Endodermal cell (in vitro differentiated cells): ENCODE measurements at regions not wholly inside any gene's neighbourhood (a gene's known extent, or its start where the extent isn't known, plus 50 kb on each side); places are given as distances from the start of the nearest gene placed in this dataset.

Experiments
- DNase-seq: peaks from one replicate; pipeline ENCODE4 v3.0.0-alpha.2; 2017
- H3K27ac ChIP-seq: 2 replicates; pipeline ENCODE4 v1.5.1; 2013; ENCODE audit warnings: mild to moderate bottlenecking, low read depth, low read length, moderate library complexity
- H3K27me3 ChIP-seq: 2 replicates; pipeline ENCODE4 v1.6.1; 2013; ENCODE audit warnings: mild to moderate bottlenecking, low read length, moderate library complexity; ENCODE audit not compliant: insufficient read depth, control insufficient read depth, poor library complexity, severe bottlenecking
- H3K36me3 ChIP-seq: 2 replicates; pipeline ENCODE4 v1.7.0; 2013; ENCODE audit warnings: mild to moderate bottlenecking, low read length, moderate library complexity; ENCODE audit not compliant: control insufficient read depth, insufficient read depth
- H3K4me1 ChIP-seq: one replicate; pipeline ENCODE4 v1.7.0; 2013; ENCODE audit warnings: low read length; ENCODE audit not compliant: control insufficient read depth, insufficient read depth
- H3K4me3 ChIP-seq: 2 replicates; pipeline ENCODE4 v1.5.1; 2013; ENCODE audit warnings: mild to moderate bottlenecking, low read length, moderate library complexity
- H3K9ac ChIP-seq: 2 replicates; pipeline ENCODE4 v1.6.1; 2013; ENCODE audit warnings: mild to moderate bottlenecking, low read length, moderate library complexity; ENCODE audit not compliant: poor library complexity, severe bottlenecking; ENCODE audit errors: extremely low read depth
- H3K9me3 ChIP-seq: 2 replicates; pipeline ENCODE4 v1.6.1; 2013; ENCODE audit warnings: mild to moderate bottlenecking, low read length, moderate library complexity; ENCODE audit not compliant: control insufficient read depth
- H3K27ac Mint-ChIP-seq: 2 replicates; pipeline ENCODE4 v1.8.0; 2020; ENCODE audit warnings: mixed read lengths
- H3K27me3 Mint-ChIP-seq: 2 replicates; pipeline ENCODE4 v1.8.0; 2021; ENCODE audit warnings: mild to moderate bottlenecking, mixed read lengths; ENCODE audit not compliant: insufficient read depth
- H3K36me3 Mint-ChIP-seq: 2 replicates; pipeline ENCODE4 v1.8.0; 2020; ENCODE audit warnings: low read depth, mixed read lengths
- H3K4me1 Mint-ChIP-seq: 2 replicates; pipeline ENCODE4 v1.8.0; 2020; ENCODE audit warnings: mixed read lengths
- H3K4me3 Mint-ChIP-seq: 2 replicates; pipeline ENCODE4 v1.8.0; 2020; ENCODE audit warnings: mild to moderate bottlenecking, moderate library complexity, mixed read lengths
- H3K9me3 Mint-ChIP-seq: 2 replicates; pipeline ENCODE4 v1.8.0; 2020; ENCODE audit warnings: mild to moderate bottlenecking, mixed read lengths
- WGBS, 2 experiments: methylation state at CpG; one replicate each; pipeline versions ENCODE4 v1.1.5 to v1.1.7; 2013; ENCODE audit warnings: missing lambda C conversion rate in 2 of 2, mixed read lengths in 1 of 2; ENCODE audit not compliant: insufficient coverage in 1 of 2, insufficient read length in 1 of 2; 5-methylcytosine and 5-hydroxymethylcytosine counted together
- TF ChIP-seq, protein P1 (sequence below): fragments of 200-600 bp; sonication (generic); conservative IDR thresholded peaks from 2 replicates; pipeline ENCODE4 v1.5.0; 2021; ENCODE audit warnings: antibody characterized with exemption, mild to moderate bottlenecking

DNA sequence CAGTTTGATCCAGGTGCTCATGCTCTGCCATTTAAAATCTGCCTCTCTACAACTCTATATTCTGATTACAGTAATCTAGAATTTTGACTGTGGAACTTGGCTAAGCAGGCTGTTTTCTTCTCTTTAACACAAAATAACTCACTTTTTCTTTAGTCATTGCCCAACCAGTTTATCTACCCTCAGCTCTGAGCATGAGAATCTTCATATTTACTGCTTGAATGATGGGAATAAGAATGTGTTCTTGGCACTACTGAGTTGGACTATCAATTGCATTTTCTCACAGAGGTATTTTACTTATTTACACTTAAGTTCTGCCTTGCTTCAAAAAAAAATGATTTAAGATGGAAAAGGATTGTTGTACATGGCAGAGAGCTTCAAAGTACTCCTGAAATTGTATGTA, 301.1 kb downstream of the CCDC85A start:
- H3K27ac ChIP-seq, result no peak overlapping the region
- no peaks in the 10 kb centered on the region for H3K36me3 Mint-ChIP-seq
- no peak overlapping the region for H3K4me3 ChIP-seq
- no peak overlapping the region for H3K9ac ChIP-seq
- no peaks in the 10 kb centered on the region for H3K9me3 ChIP-seq
- H3K27ac Mint-ChIP-seq, result no peak overlapping the region
- H3K4me3 Mint-ChIP-seq, result no peak overlapping the region
- no peaks in the 10 kb centered on the region for H3K27me3 Mint-ChIP-seq
- H3K4me1 Mint-ChIP-seq, result peaks cover 2% of the 10 kb centered on the region
- DNase-seq, result no peak
- TF ChIP-seq, protein P1, sequence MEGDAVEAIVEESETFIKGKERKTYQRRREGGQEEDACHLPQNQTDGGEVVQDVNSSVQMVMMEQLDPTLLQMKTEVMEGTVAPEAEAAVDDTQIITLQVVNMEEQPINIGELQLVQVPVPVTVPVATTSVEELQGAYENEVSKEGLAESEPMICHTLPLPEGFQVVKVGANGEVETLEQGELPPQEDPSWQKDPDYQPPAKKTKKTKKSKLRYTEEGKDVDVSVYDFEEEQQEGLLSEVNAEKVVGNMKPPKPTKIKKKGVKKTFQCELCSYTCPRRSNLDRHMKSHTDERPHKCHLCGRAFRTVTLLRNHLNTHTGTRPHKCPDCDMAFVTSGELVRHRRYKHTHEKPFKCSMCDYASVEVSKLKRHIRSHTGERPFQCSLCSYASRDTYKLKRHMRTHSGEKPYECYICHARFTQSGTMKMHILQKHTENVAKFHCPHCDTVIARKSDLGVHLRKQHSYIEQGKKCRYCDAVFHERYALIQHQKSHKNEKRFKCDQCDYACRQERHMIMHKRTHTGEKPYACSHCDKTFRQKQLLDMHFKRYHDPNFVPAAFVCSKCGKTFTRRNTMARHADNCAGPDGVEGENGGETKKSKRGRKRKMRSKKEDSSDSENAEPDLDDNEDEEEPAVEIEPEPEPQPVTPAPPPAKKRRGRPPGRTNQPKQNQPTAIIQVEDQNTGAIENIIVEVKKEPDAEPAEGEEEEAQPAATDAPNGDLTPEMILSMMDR, result no peak
- H3K27me3 ChIP-seq, result no peaks in the 10 kb centered on the region
- no peaks in the 10 kb centered on the region for H3K36me3 ChIP-seq
- no peaks in the 10 kb centered on the region for H3K4me1 ChIP-seq
- H3K9me3 Mint-ChIP-seq, result no peaks in the 10 kb centered on the region

DNA sequence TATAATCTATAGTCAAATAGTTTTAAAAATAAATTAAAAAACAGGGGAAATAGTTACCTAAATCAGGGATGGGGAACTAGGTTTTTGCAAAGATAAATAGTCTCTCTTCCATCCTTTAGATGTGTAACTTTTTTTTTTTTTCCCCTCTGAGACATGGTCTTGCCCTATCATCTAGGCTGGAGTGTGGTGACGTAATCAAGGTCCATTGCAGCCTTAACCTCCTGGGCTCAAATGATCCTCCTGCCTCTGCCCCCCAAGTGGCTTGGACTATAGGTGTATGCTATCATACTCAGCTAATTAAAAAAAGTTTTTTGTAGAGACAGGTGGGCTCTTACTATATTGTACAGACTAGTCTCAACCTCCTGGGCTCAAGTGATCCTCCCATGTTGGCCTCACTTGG, 316.5 kb downstream of the CCDC85A start:
- H3K4me3 ChIP-seq, result no peak overlapping the region
- no peaks in the 10 kb centered on the region for H3K9me3 ChIP-seq
- DNase-seq, result no peak
- H3K36me3 Mint-ChIP-seq, result no peaks in the 10 kb centered on the region
- no peaks in the 10 kb centered on the region for H3K4me1 Mint-ChIP-seq
- WGBS, 2 experiments, result 87% methylated on average over 1 of the region's 1 CpG; no CpG with 5 or more reads in 1 of the 2 experiments
- H3K9me3 Mint-ChIP-seq, result peaks cover 11% of the 10 kb centered on the region
- H3K27ac Mint-ChIP-seq, result no peak overlapping the region
- no peaks in the 10 kb centered on the region for H3K27me3 ChIP-seq
- H3K4me3 Mint-ChIP-seq, result no peak overlapping the region
- TF ChIP-seq, protein P1, result no peak
- no peaks in the 10 kb centered on the region for H3K36me3 ChIP-seq
- no peaks in the 10 kb centered on the region for H3K4me1 ChIP-seq
- H3K27me3 Mint-ChIP-seq, result peaks cover under 1% of the 10 kb centered on the region
- H3K9ac ChIP-seq, result no peak overlapping the region
- H3K27ac ChIP-seq, result no peak overlapping the region

DNA sequence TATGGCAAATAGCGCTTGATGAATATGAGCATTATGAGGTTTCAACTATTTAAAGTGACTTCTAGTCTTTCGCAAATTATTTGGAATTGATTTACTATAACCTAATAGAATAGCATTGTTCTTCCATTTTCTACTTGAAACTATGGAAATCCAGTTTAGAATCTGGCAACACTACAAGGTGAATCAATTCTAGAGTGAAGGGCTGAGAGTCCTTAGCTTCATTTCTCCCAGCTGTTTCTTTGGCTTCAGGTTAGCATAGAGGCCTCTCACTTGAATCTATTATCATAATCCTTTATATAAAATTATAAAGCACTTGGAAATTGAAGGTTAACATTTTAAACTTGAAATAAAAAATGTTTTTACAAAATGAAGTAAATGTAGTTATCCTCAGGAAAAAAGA, 318.8 kb downstream of the CCDC85A start:
- no peak overlapping the region for H3K4me3 Mint-ChIP-seq
- no peaks in the 10 kb centered on the region for H3K36me3 ChIP-seq
- H3K27ac Mint-ChIP-seq, result no peak overlapping the region
- no peaks in the 10 kb centered on the region for H3K9me3 ChIP-seq
- TF ChIP-seq, protein P1, result no peak
- H3K36me3 Mint-ChIP-seq, result no peaks in the 10 kb centered on the region
- H3K27me3 Mint-ChIP-seq, result no peaks in the 10 kb centered on the region
- no peaks in the 10 kb centered on the region for H3K4me1 ChIP-seq
- H3K4me3 ChIP-seq, result no peak overlapping the region
- no peak for DNase-seq
- no peak overlapping the region for H3K9ac ChIP-seq
- peaks cover under 1% of the 10 kb centered on the region for H3K9me3 Mint-ChIP-seq
- 100% methylated on average over 1 to 2 of the region's 2 CpGs for WGBS, 2 experiments
- no peaks in the 10 kb centered on the region for H3K27me3 ChIP-seq
- H3K4me1 Mint-ChIP-seq, result no peaks in the 10 kb centered on the region
- no peak overlapping the region for H3K27ac ChIP-seq
